Lung (tissue), 11 donors: ENCODE measurements at regions not wholly inside any gene's neighbourhood (a gene's known extent, or its start where the extent isn't known, plus 50 kb on each side); places are given as distances from the start of the nearest gene placed in this dataset.
"Not testable (repeated sequence)": the region's sequence is repeated elsewhere in the genome, so short reads cannot be mapped to it uniquely, and the experiment has no call there.

ENCODE experiments used
- ATAC-seq: fragments of 200-7000 bp; cut with Tn5 transposase; one replicate; pipeline ENCODE4 v1.9.1; 2020; ENCODE audit warnings: moderate number of reproducible peaks; ENCODE audit not compliant: insufficient read depth, low FRiP score
- DNase-seq, 3 donors: peaks; one replicate each; pipeline ENCODE4 v3.0.0-alpha.2; 2013 to 2017
- H3K27ac ChIP-seq, 2 donors: one replicate each; pipeline ENCODE4 v1.5.1; 2013; ENCODE audit warnings: mild to moderate bottlenecking in 2 of 2, moderate library complexity in 2 of 2, control low read depth in 1 of 2, inconsistent platforms in 1 of 2, low read depth in 1 of 2, low read length in 1 of 2
- H3K27me3 ChIP-seq, 3 donors: one replicate each; pipeline ENCODE4 v1.5.1; 2013; ENCODE audit warnings: low read length in 2 of 3; ENCODE audit not compliant: control insufficient read depth in 3 of 3, insufficient read depth in 3 of 3
- H3K36me3 ChIP-seq, 4 donors: one replicate each; pipeline ENCODE4 v1.5.1; 2013; ENCODE audit warnings: low read length in 4 of 4, mild to moderate bottlenecking in 1 of 4, moderate library complexity in 1 of 4; ENCODE audit not compliant: control insufficient read depth in 4 of 4, insufficient read depth in 4 of 4
- H3K4me1 ChIP-seq, 5 donors: one replicate each; pipeline ENCODE4 v1.5.1; 2013; ENCODE audit warnings: low read length in 5 of 5, mild to moderate bottlenecking in 2 of 5, moderate library complexity in 1 of 5; ENCODE audit not compliant: control insufficient read depth in 5 of 5, insufficient read depth in 5 of 5
- H3K4me3 ChIP-seq: one replicate; pipeline ENCODE4 v1.5.1; 2013; ENCODE audit warnings: mild to moderate bottlenecking, control low read depth, moderate library complexity
- H3K9ac ChIP-seq, 2 donors: one replicate each; pipeline ENCODE4 v1.5.1; 2013; ENCODE audit warnings: low read length in 2 of 2, control low read depth in 1 of 2; ENCODE audit not compliant: insufficient read depth in 1 of 2
- H3K9me3 ChIP-seq, 4 donors: one replicate each; pipeline ENCODE4 v1.5.1; 2013; ENCODE audit warnings: low read length in 3 of 4, mild to moderate bottlenecking in 1 of 4, moderate library complexity in 1 of 4; ENCODE audit not compliant: control insufficient read depth in 4 of 4, insufficient read depth in 3 of 4
- WGBS, 2 donors: extraction: QIAGEN DNeasy Blood & Tissue Kit; methylation state at CpG; one replicate each; pipeline ENCODE4 v1.1.7; 2013; 5-methylcytosine and 5-hydroxymethylcytosine counted together
- TF ChIP-seq, protein P1 (sequence below): IDR thresholded peaks from 2 replicates; pipeline ENCODE4 v1.5.1; 2012; ENCODE audit warnings: mild to moderate bottlenecking; ENCODE audit errors: control extremely low read depth, extremely low read depth
- donor health status: control.
- donor health status: control.
- donor health status: Bipolar disorder and iron deficiency.
- donor health status: healthy.
- donor health status: DM: yes; HTN: yes; CAD: no.

DNA sequence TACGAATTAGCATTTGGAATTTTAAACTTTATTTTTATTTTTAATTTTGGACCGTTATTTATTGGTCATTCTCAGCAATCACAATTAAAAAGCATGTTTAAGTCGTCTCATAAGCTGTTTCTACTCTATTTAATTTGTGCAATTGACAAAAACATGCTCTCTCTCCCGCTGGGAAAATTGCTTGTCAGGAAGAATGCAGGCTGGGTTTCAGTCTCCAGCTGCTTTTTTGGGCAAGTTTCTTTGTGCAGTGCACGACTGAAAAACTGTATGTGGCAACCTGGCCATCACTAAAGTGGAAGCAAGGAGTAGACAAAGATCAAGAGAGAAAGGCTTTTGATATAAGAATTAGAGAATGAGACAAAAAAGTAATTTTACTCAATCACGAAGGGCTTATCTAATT, 941.5 kb upstream of the MDGA2 start:
- Histone ChIP-seq H3K4me1 (no peaks in the 10 kb centered on the region), H3K27ac (no peak overlapping the region), H3K4me3 (no peak overlapping the region), H3K27me3 (no peaks in the 10 kb centered on the region), H3K9me3 (peaks cover 0 to 2% (median 0%) of the 10 kb centered on the region in 4 donors), H3K36me3 (no peaks in the 10 kb centered on the region), H3K9ac (no peak overlapping the region)
- 56 to 62% methylated on average over 6 of the region's 6 CpGs for WGBS, 2 donors
- ATAC-seq (no peak), DNase-seq (peak; percentile 4 to 11 (median 6))
- TF ChIP-seq, protein P1, sequence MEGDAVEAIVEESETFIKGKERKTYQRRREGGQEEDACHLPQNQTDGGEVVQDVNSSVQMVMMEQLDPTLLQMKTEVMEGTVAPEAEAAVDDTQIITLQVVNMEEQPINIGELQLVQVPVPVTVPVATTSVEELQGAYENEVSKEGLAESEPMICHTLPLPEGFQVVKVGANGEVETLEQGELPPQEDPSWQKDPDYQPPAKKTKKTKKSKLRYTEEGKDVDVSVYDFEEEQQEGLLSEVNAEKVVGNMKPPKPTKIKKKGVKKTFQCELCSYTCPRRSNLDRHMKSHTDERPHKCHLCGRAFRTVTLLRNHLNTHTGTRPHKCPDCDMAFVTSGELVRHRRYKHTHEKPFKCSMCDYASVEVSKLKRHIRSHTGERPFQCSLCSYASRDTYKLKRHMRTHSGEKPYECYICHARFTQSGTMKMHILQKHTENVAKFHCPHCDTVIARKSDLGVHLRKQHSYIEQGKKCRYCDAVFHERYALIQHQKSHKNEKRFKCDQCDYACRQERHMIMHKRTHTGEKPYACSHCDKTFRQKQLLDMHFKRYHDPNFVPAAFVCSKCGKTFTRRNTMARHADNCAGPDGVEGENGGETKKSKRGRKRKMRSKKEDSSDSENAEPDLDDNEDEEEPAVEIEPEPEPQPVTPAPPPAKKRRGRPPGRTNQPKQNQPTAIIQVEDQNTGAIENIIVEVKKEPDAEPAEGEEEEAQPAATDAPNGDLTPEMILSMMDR: no peak

DNA sequence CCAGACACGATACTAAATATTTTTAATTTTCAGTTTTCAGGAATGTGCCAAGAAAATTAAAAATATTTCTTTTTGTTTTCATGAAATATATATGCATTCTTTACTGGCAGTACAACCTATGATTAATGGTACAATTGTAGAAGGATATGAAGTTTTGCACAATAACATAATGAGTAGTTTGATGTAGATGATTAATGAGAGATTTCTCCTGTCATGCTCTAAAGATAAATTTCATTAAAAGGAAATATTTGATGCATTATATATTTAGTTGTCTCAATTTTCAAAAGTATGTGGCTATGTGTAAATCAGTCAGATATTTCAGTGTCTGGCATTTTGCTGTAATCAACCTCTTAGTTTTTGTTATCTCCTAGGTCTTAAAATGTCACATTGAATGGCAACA, 940.2 kb upstream of the MDGA2 start:
- Histone ChIP-seq H3K27me3 (no peaks in the 10 kb centered on the region), H3K27ac (no peak overlapping the region), H3K9ac (no peak overlapping the region), H3K36me3 (no peaks in the 10 kb centered on the region), H3K9me3 (peaks cover 0 to 2% (median 0%) of the 10 kb centered on the region in 4 donors), H3K4me3 (no peak overlapping the region), H3K4me1 (no peaks in the 10 kb centered on the region)
- WGBS, 2 donors: 92 to 100% methylated on average over 1 of the region's 1 CpG
- no peak for ATAC-seq
- TF ChIP-seq, protein P1: no peak
- DNase-seq: no peak

DNA sequence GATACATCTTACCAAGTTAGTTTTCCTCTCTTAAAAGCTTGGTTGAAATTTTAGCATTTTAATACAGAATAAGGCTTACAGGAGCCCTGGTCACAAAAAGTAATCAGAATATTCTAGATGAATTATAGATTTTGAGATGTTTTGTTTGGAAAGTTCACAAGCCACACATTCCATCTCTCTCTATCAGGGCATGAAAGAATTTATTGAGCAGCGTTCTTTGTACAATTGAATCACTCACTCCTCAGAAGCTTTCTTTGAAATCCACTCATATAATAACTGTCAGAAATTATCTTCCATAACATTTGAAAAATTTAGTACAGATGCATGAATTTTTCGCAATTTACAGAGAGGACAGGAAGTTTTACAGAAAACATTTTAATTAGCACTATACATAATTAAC, 938.6 kb upstream of the MDGA2 start:
- Histone ChIP-seq H3K27ac (no peak overlapping the region), H3K36me3 (no peaks in the 10 kb centered on the region), H3K27me3 (no peaks in the 10 kb centered on the region), H3K4me3 (no peak overlapping the region), H3K9ac (no peak overlapping the region), H3K9me3 (peaks cover 0 to 2% (median 0%) of the 10 kb centered on the region in 4 donors), H3K4me1 (no peaks in the 10 kb centered on the region)
- ATAC-seq: no peak
- TF ChIP-seq, protein P1: no peak
- no peak for DNase-seq
- WGBS, 2 donors: 74 to 83% methylated on average over 2 of the region's 2 CpGs

DNA sequence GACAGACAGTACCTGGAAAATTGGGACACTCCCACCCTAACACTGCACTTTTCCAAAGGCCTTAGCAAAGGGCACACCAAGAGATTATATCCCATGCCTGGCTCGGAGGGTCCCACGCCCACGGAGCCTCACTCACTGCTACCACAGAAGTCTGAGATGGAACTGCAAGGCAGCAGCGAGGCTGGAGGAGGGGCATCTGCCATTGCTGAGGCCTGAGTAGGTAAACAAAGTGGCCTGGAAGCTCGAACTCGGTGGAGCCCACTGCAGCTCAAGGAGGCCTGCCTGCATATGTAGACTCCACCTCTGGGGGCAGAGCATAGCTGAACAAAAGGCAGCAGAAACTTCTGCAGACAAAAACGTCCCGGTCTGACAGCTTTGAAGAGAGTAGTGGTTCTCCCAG, 931.6 kb upstream of the MDGA2 start:
- not testable (repeated sequence) for DNase-seq, H3K4me1 ChIP-seq, H3K9ac ChIP-seq, H3K4me3 ChIP-seq, H3K36me3 ChIP-seq, H3K9me3 ChIP-seq, H3K27ac ChIP-seq, H3K27me3 ChIP-seq, ATAC-seq
- 76 to 80% methylated on average over 8 of the region's 8 CpGs for WGBS, 2 donors
